Loucy (cell line): ENCODE measurements at regions not wholly inside any gene's neighbourhood (a gene's known extent, or its start where the extent isn't known, plus 50 kb on each side); places are given as distances from the start of the nearest gene placed in this dataset.

ENCODE experiments used
- H2AFZ ChIP-seq: fragments of 200-600 bp; sonication (generic); 2 replicates; pipeline ENCODE4 v1.6.0; 2016; ENCODE audit warnings: antibody characterized with exemption, mild to moderate bottlenecking, low read length, moderate library complexity
- H3F3A ChIP-seq: fragments of 200-600 bp; 2 replicates; pipeline ENCODE4 v1.6.0; 2016; ENCODE audit warnings: antibody characterized with exemption, low read depth, mild to moderate bottlenecking
- H3K27me3 ChIP-seq: fragments of 200-600 bp; sonication (generic); 2 replicates; pipeline ENCODE4 v1.6.1; 2014; ENCODE audit warnings: low read length, mild to moderate bottlenecking; ENCODE audit not compliant: insufficient read depth, poor library complexity, severe bottlenecking
- H3K36me3 ChIP-seq: fragments of 200-600 bp; sonication (generic); 2 replicates; pipeline ENCODE4 v1.6.1; 2016; ENCODE audit warnings: low read length; ENCODE audit not compliant: insufficient read depth
- H3K4me1 ChIP-seq: fragments of 200-600 bp; sonication (generic); 2 replicates; pipeline ENCODE4 v1.5.1; 2014; ENCODE audit warnings: low read length, mild to moderate bottlenecking; ENCODE audit not compliant: insufficient read depth, poor library complexity, severe bottlenecking
- H3K4me2 ChIP-seq: fragments of 200-600 bp; sonication (generic); 2 replicates; pipeline ENCODE4 v1.6.0; 2014; ENCODE audit warnings: antibody characterized with exemption, low read length, low read depth, mild to moderate bottlenecking; ENCODE audit not compliant: poor library complexity, severe bottlenecking
- H3K4me3 ChIP-seq: fragments of 200-600 bp; sonication (generic); 2 replicates; pipeline ENCODE4 v1.5.1; 2014; ENCODE audit warnings: low read length, mild to moderate bottlenecking, mixed read lengths; ENCODE audit not compliant: poor library complexity, severe bottlenecking
- H3K79me2 ChIP-seq: fragments of 200-600 bp; sonication (generic); 2 replicates; pipeline ENCODE4 v1.6.1; 2014; ENCODE audit warnings: low read length; ENCODE audit not compliant: insufficient read depth
- H3K9ac ChIP-seq: fragments of 200-600 bp; sonication (generic); 2 replicates; pipeline ENCODE4 v1.6.0; 2014; ENCODE audit warnings: mild to moderate bottlenecking, low read depth, low read length, moderate library complexity; ENCODE audit not compliant: poor library complexity, severe bottlenecking
- H3K9me2 ChIP-seq: fragments of 200-600 bp; sonication (generic); replicated peaks from 2 replicates; pipeline ENCODE4 v1.6.1; 2016; ENCODE audit warnings: low read depth, low read length, mixed read lengths
- H3K9me3 ChIP-seq: fragments of 200-600 bp; sonication (generic); 2 replicates; pipeline ENCODE4 v1.6.1; 2014; ENCODE audit warnings: mild to moderate bottlenecking, antibody characterized with exemption, low read length, low read depth; ENCODE audit not compliant: insufficient read depth
- H4K20me1 ChIP-seq: fragments of 200-600 bp; sonication (generic); 2 replicates; pipeline ENCODE4 v1.6.0; 2014; ENCODE audit warnings: antibody characterized with exemption, low read length, mild to moderate bottlenecking; ENCODE audit not compliant: insufficient read depth, poor library complexity, severe bottlenecking
- EZH2phosphoT487 ChIP-seq: fragments of 200-600 bp; IDR thresholded peaks from 2 replicates; pipeline ENCODE4 v1.6.1; 2018; ENCODE audit warnings: antibody characterized with exemption, mild to moderate bottlenecking, moderate library complexity, borderline replicate concordance
- TF ChIP-seq, protein P1 (sequence below): fragments of 200-600 bp; sonication (generic); conservative IDR thresholded peaks from 2 replicates; pipeline ENCODE4 v1.5.1; 2014; ENCODE audit warnings: mild to moderate bottlenecking, antibody characterized with exemption, low read length

- H3K4me1 ChIP-seq = no peaks in the 10 kb centered on the region
- H3K9me3 ChIP-seq = no peaks in the 10 kb centered on the region
- no peak overlapping the region for H2AFZ ChIP-seq
- H4K20me1 ChIP-seq = no peaks in the 10 kb centered on the region
- no peaks in the 10 kb centered on the region for H3K9me2 ChIP-seq
- H3K27me3 ChIP-seq = no peaks in the 10 kb centered on the region
- H3K36me3 ChIP-seq = no peaks in the 10 kb centered on the region
- no peak overlapping the region for H3K4me3 ChIP-seq
- H3K9ac ChIP-seq = no peak overlapping the region
- no peak for TF ChIP-seq EZH2phosphoT487
- TF ChIP-seq, protein P1, sequence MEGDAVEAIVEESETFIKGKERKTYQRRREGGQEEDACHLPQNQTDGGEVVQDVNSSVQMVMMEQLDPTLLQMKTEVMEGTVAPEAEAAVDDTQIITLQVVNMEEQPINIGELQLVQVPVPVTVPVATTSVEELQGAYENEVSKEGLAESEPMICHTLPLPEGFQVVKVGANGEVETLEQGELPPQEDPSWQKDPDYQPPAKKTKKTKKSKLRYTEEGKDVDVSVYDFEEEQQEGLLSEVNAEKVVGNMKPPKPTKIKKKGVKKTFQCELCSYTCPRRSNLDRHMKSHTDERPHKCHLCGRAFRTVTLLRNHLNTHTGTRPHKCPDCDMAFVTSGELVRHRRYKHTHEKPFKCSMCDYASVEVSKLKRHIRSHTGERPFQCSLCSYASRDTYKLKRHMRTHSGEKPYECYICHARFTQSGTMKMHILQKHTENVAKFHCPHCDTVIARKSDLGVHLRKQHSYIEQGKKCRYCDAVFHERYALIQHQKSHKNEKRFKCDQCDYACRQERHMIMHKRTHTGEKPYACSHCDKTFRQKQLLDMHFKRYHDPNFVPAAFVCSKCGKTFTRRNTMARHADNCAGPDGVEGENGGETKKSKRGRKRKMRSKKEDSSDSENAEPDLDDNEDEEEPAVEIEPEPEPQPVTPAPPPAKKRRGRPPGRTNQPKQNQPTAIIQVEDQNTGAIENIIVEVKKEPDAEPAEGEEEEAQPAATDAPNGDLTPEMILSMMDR = no peak
- H3F3A ChIP-seq = no peaks in the 10 kb centered on the region
- no peaks in the 10 kb centered on the region for H3K79me2 ChIP-seq
- H3K4me2 ChIP-seq = no peak overlapping the region
Observed at GRCh38 chr14:98908050-98908449, 363.9 kb downstream of the BCL11B start.

DNA sequence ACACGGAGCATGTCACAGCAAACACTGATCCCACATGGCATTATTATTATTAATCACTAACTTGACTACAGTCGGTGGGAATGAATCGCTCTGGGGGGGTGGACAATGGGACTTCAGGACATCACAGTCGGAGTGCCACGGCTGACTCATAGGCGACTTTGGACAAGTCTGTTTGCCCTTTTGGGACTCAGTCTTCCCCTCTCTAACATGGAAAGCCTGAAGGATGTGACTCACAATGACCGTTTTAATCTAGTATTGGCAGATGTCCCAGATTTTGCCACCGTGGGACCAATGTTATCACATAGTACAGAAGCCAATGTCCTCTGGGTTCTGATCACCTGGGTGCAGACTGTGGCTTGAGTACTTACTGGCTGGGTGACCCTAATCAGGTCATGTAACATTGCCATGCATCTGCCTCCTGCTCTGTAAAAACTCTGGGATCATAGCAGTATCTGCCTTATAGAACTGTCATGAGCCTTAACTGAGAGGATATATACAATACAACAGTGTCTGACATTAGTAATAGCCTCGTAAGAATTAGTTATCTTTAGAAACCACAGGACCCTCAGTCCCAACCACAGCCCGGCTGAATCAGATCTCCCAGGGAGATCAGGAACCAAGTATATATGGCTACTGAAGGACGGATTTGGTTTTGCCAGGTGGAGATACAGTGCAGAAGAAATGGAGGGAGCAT is 362.6 kb downstream of the BCL11B start:
- no peak overlapping the region for H3K4me3 ChIP-seq
- no peaks in the 10 kb centered on the region for H3K79me2 ChIP-seq
- TF ChIP-seq, protein P1 = no peak
- H3F3A ChIP-seq = no peaks in the 10 kb centered on the region
- H2AFZ ChIP-seq = no peak overlapping the region
- no peaks in the 10 kb centered on the region for H3K9me2 ChIP-seq
- H3K9me3 ChIP-seq = no peaks in the 10 kb centered on the region
- H3K9ac ChIP-seq = no peak overlapping the region
- H3K27me3 ChIP-seq = no peaks in the 10 kb centered on the region
- H3K4me2 ChIP-seq = no peak overlapping the region
- H4K20me1 ChIP-seq = no peaks in the 10 kb centered on the region
- H3K36me3 ChIP-seq = no peaks in the 10 kb centered on the region
- H3K4me1 ChIP-seq = no peaks in the 10 kb centered on the region

DNA sequence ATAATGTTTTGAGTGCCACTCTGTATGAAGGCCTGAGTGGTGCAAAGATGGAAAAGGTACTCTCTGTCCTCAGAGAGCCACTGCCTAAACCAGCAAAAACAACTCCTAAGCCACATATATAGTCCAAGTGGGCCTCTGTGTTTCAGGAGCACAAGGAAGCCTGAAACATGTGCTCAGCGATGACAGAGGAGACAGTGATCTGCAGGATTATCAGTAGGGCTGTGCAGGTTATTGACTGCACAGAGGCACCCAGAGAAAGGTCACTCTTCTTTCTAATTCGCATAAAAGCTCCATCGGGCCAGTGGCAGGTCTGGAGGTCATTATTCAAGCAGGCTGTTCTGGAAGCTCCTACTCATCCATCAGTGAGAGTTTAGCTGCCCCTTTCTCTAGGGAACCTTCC is 361.9 kb downstream of the BCL11B start:
- no peaks in the 10 kb centered on the region for H4K20me1 ChIP-seq
- no peak overlapping the region for H3K4me2 ChIP-seq
- no peak for TF ChIP-seq EZH2phosphoT487
- TF ChIP-seq, protein P1 = no peak
- no peak overlapping the region for H3K9ac ChIP-seq
- no peaks in the 10 kb centered on the region for H3K9me3 ChIP-seq
- no peak overlapping the region for H2AFZ ChIP-seq
- H3K79me2 ChIP-seq = no peaks in the 10 kb centered on the region
- no peaks in the 10 kb centered on the region for H3K27me3 ChIP-seq
- H3K9me2 ChIP-seq = no peaks in the 10 kb centered on the region
- no peaks in the 10 kb centered on the region for H3K36me3 ChIP-seq
- H3K4me3 ChIP-seq = no peak overlapping the region
- H3F3A ChIP-seq = no peaks in the 10 kb centered on the region
- no peaks in the 10 kb centered on the region for H3K4me1 ChIP-seq
